H1 (cell line): ENCODE measurements at regions not wholly inside any gene's neighbourhood (a gene's known extent, or its start where the extent isn't known, plus 50 kb on each side); places are given as distances from the start of the nearest gene placed in this dataset.

Experiments
- CHD7 ChIP-seq: fragments of 300-600 bp; sonication (generic); IDR thresholded peaks from 2 replicates; pipeline ENCODE4 v1.7.1; 2012; ENCODE audit warnings: low read length, moderate library complexity, mild to moderate bottlenecking, inconsistent platforms; ENCODE audit not compliant: insufficient replicate concordance
- EZH2 ChIP-seq: fragments of 200-600 bp; sonication (generic); IDR thresholded peaks from 2 replicates; pipeline ENCODE4 v1.7.1; 2012; ENCODE audit warnings: low read depth, mild to moderate bottlenecking, moderate library complexity, low read length, inconsistent platforms; ENCODE audit not compliant: severe bottlenecking
- GTF2F1 ChIP-seq: IDR thresholded peaks from 2 replicates; pipeline ENCODE4 v1.6.1; 2012; ENCODE audit warnings: low read depth, low read length, improper control_type of control experiment, borderline replicate concordance
- JUN ChIP-seq: IDR thresholded peaks from 2 replicates; pipeline ENCODE4 v1.6.1; 2011; ENCODE audit warnings: low read depth, mild to moderate bottlenecking, improper control_type of control experiment, low read length
- NANOG ChIP-seq: IDR thresholded peaks from 2 replicates; pipeline ENCODE4 v1.6.1; 2011; ENCODE audit warnings: low read length, low read depth, mild to moderate bottlenecking, inconsistent platforms; ENCODE audit not compliant: insufficient read depth, poor library complexity, severe bottlenecking
- RBBP5 ChIP-seq: IDR thresholded peaks from 2 replicates; pipeline ENCODE4 v1.7.1; 2012; ENCODE audit warnings: low read depth, mild to moderate bottlenecking, inconsistent platforms, low read length, moderate library complexity, borderline replicate concordance
- SRF ChIP-seq: IDR thresholded peaks from 2 replicates; pipeline ENCODE4 v1.6.1; 2011; ENCODE audit warnings: mild to moderate bottlenecking, low read depth, low read length, moderate library complexity

GRCh38 chr14:98950353-98950895, 321.6 kb downstream of the BCL11B start (continued):
- no peak for TF ChIP-seq CHD7
- no peak for TF ChIP-seq JUN
- no peak for TF ChIP-seq SRF
- TF ChIP-seq NANOG = no peak
- no peak for TF ChIP-seq GTF2F1
- TF ChIP-seq EZH2 = no peak
- TF ChIP-seq RBBP5 = no peak
